SK-N-MC (cell line): ENCODE measurements at regions not wholly inside any gene's neighbourhood (a gene's known extent, or its start where the extent isn't known, plus 50 kb on each side); places are given as distances from the start of the nearest gene placed in this dataset.
"Not testable (repeated sequence)": the region's sequence is repeated elsewhere in the genome, so short reads cannot be mapped to it uniquely, and the experiment has no call there.

Experiments
- EZH2 ChIP-seq: fragments of 200-600 bp; sonication (generic); IDR thresholded peaks from one replicate; pipeline ENCODE4 v1.6.1; 2017; ENCODE audit warnings: antibody characterized with exemption
- FOXP2 ChIP-seq: optimal IDR thresholded peaks from 2 replicates; pipeline ENCODE3; 2011; ENCODE audit warnings: mild to moderate bottlenecking, moderate library complexity; ENCODE audit not compliant: insufficient read depth; ENCODE audit errors: extremely low read length, control extremely low read depth
- POLR2AphosphoS5 ChIP-seq: IDR thresholded peaks from 2 replicates; pipeline ENCODE4 v1.6.1; 2012; ENCODE audit warnings: mild to moderate bottlenecking, low read depth, low read length, borderline replicate concordance

- TF ChIP-seq EZH2, POLR2AphosphoS5, FOXP2: not testable (repeated sequence)
These were observed 155.3 kb downstream of the SYT15 start for GRCh38 chr10:46734262-46734642.
